LNCaP clone FGC (cell line): ENCODE measurements at regions not wholly inside any gene's neighbourhood (a gene's known extent, or its start where the extent isn't known, plus 50 kb on each side); places are given as distances from the start of the nearest gene placed in this dataset.

Source experiments
- DNase-seq: peaks from one replicate; pipeline ENCODE4 v3.0.0-alpha.2; 2011; ENCODE audit warnings: low read depth
- H3K4me3 ChIP-seq: 2 replicates; pipeline ENCODE4 v1.5.1; 2011; ENCODE audit warnings: mild to moderate bottlenecking, low read depth, low read length, control low read depth
- CTCF ChIP-seq: IDR thresholded peaks from 2 replicates; pipeline ENCODE4 v1.5.1; 2012; ENCODE audit warnings: mild to moderate bottlenecking; ENCODE audit not compliant: control insufficient read depth, insufficient read depth; ENCODE audit errors: extremely low read depth

- no peak for DNase-seq
- no peak for TF ChIP-seq CTCF
- no peak overlapping the region for H3K4me3 ChIP-seq
These were observed 776.3 kb downstream of the TUSC7 start for GRCh38 chr3:117485841-117486240.

- TF ChIP-seq CTCF: no peak
- no peak for DNase-seq
- H3K4me3 ChIP-seq: no peak overlapping the region
These were observed 777.4 kb downstream of the TUSC7 start for GRCh38 chr3:117486719-117487716.

- no peak overlapping the region for H3K4me3 ChIP-seq
- DNase-seq: no peak
- TF ChIP-seq CTCF: no peak
These were observed 779.4 kb downstream of the TUSC7 start for GRCh38 chr3:117488983-117489382.

- no peak for DNase-seq
- no peak overlapping the region for H3K4me3 ChIP-seq
- TF ChIP-seq CTCF: no peak
These were observed 780.1 kb downstream of the TUSC7 start for GRCh38 chr3:117489663-117490079.

GRCh38 chr3:117490716-117491115 is 781.1 kb downstream of the TUSC7 start:
- no peak for DNase-seq
- TF ChIP-seq CTCF: no peak
- no peak overlapping the region for H3K4me3 ChIP-seq

GRCh38 chr3:117495620-117496019 is 786.0 kb downstream of the TUSC7 start:
- DNase-seq: no peak
- TF ChIP-seq CTCF: no peak
- no peak overlapping the region for H3K4me3 ChIP-seq
